CD4-positive, alpha-beta T cell treated with Interleukin-15 for 4 hours (primary cell): ENCODE measurements at regions not wholly inside any gene's neighbourhood (a gene's known extent, or its start where the extent isn't known, plus 50 kb on each side); places are given as distances from the start of the nearest gene placed in this dataset.

Experiments
- DNase-seq: peaks from one replicate; pipeline ENCODE4 v3.0.0-alpha.2; 2020; ENCODE audit warnings: low spot score

DNA sequence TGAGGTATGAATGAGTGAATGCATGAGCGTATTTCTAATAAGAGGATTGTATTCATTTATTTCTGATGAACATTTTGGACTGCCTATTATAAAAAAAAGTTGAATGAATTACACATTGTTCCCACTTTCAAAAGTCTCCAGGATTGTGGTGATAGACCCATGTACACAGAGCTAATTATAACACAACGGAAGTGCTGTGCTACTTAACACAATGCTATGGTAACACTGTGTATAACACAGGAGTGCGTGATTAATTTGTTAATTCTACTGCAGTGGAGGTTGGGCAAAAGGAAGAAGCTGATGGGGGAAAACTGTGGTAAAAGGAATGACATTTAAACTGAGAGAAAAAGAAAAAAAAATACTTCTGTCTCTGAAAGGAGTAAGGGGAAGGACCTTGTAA, 147.8 kb upstream of the MEF2C start:
- DNase-seq = no peak

DNA sequence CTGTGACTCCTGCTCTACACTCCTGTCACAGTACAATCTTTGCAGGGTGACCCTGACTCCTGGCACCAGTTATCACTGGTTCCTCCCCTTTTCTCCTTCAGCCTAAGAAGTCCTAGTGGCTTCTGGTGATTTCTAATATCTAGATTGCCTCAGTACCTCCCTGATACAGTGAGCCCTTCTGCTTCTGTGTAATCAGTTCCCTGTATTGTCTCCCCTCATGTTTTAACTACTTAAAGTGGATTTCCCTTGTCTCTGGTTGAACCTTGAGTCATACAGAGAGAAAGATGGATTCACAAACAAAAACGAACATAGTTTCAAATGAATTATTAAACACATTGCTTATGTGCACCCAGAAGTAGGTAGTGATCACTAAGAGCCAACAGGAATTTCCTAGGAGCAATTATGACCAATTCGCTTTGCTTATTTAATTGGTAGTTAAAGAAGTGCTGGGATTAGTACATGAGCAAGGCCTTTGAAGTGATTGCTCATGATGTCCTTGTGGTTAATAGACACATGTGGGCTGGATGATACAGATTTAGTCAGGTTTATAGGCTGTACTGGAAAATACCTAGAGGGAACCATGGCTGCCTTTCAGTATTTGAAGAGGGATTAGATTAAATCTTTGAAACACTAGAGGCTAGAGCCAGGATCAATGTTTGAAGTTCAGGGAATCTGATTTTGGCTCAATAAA, 145.8 kb upstream of the MEF2C start:
- no peak for DNase-seq

GRCh38 chr5:89024045-89024444, 141.1 kb upstream of the MEF2C start:
- no peak for DNase-seq

GRCh38 chr5:89020926-89021610, 138.1 kb upstream of the MEF2C start:
- DNase-seq = no peak

DNA sequence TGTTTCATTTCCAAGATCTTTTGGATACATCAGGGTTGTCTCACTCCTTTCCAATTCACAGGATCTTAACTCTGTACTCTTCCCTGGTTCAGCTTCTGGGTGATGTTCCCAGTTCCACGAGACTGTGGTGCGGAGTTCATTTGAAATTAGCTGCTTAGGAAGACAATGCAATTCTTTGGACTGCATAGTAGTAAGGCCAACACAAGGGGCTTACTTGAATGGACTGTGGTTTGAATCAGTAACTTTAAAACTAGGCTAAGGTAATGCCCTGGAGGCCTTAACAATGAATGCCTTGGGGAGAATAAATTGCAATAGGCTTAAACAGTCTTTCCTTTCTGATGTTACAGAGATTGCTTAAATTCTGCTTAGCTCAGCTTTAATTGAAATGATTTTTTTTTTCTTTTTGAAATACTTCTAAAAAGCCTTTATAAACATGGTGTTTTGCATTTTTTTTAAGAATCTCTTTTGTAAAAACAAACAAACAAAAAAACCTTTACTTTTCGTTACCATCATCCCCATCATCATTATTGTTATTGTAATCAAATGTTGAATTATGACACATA, 133.8 kb upstream of the MEF2C start:
- DNase-seq = no peak

DNA sequence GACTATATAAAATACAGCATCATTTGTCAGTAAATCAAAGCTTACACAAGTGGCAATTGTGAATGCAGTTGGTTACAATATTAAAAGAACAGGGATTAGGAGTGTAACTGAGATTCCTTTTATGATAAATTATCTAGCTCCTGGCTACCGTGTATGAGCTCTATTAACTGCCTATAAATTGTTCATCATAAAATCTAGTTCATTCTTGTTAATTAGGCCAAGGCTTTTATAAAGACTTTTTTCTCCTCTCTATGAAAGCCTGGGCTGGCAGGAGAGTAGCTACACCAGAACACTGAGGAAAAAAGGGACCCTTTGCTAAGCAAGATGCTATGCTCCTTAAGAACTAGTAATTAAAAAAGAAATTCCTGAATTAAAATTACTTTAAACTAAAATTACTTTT, 132.4 kb upstream of the MEF2C start:
- DNase-seq = no peak

DNA sequence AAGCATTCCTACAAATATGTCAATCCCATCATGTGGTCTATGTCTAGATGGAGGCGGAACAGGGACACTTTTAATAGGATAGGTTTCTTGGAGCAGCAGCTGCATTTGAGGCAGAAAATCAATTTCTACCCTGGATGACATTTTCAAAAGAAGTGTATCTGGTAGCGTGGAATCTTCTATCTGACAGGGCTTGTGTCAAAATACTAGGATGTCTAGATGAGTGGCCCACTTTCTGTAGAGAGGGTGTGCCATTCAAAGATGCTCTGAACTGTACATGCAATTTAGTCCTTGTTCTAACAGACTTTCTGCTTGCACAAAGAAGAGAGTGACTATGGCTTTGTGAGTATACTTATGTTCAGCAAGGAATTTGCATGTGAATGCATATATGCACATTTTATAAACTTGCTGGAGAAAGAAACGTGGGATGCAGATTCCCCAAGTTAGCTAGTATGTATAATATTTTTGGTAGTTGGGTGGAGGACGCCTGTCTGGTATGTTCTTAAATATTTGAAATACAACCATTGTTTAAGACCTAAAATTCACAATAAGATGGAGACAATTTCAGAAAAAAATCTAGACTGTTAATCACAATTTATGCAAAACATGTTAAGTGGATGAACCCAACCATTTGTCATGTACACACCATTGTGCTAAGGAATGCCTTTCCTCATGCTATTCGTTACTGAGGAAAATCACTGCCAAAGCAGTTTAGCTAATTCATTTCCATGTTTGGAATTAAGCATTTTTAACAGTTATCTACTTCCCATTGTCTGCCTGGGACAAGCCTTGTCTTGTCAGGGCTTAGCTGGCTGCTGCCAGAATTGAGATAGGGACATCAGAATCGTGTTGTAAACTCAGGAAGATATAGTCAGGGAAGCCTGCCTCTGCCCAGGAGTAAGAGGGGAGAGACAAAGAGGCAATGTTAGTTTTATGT, 129.1 kb upstream of the MEF2C start:
- DNase-seq = no peak

DNA sequence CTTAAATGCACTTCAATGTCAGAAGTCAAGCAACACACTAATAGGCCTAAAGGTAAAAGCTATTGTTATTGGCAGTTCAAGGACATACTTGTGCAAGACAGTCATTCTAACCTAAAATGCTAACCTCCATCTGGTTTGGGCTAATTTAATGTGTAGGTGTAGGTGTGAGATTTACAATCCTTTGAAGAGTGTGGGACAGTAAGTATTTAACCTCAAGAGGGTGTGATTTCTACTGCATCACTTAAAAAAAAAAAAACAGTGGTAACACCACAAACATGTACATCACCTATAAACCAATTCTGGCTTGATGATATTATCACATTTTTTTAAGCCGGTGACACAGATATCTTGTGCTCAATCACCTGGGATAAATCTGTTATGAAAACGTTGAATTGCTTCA, 127.5 kb upstream of the MEF2C start:
- no peak for DNase-seq

- DNase-seq = no peak
Observed at GRCh38 chr5:89008291-89008690, 125.3 kb upstream of the MEF2C start.

DNA sequence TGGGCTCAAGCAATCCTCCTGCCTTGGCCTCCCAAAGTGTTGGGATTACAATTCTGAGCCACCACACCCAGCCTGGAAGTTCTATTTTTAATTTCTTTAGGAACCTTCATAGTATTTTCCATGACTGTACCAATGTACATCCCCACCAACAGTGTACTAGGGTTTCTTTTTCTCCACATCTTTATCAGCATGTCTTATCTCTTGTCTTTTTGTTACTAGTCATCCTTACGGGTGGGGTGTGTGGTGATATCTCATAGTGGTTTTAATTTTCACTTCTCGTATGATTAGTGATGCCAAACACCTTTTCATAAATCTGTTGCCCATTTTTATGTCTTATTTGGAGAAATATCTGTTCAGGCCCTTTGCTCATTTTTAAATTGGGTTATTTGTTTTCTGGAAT, 123.0 kb upstream of the MEF2C start:
- no peak for DNase-seq

DNA sequence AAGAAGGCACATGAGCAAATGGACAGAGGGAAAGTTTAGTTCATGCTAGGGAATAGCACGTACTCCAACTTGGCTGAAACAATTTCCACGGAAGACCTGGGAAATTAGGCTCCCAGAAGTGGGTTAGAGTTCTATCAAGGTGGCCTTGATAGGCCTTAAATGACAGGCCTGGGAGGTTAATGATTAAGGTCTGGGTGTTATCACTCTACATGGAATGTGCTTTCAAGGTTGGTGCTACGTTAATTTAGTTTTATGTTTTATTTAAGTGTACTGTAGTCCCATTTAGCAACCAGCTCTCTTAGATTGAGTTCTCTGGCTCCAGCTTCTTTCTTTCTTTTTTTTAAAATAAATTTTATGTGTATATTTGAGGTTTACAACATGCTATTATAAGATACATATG, 121.4 kb upstream of the MEF2C start:
- no peak for DNase-seq

DNA sequence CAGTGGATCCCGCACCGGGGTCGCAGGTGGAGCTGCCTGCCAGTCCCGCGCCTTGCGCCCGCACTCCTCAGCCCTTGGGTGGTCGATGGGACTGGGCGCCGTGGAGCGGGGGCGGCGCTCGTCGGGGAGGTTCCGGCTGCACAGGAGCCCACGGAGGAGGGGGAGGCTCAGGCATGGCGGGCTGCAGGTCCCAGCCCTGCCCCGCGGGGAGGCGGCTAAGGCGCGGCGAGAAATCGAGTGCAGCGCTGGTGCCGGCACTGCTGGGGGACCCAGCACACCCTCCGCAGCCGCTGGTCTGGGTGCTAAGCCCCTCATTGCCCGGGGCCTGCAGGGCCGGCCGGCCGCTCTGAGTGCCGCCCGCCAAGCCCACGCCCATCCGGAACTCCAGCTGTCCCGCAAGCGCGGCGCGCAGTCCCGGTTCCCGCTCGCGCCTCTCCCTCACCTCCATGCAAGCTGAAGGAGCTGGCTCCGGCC, 120.6 kb upstream of the MEF2C start:
- DNase-seq = no peak

- no peak for DNase-seq
Observed at GRCh38 chr5:88999853-89000252, 116.9 kb upstream of the MEF2C start.

- no peak for DNase-seq
Observed at GRCh38 chr5:88997937-88998336, 115.0 kb upstream of the MEF2C start.

DNA sequence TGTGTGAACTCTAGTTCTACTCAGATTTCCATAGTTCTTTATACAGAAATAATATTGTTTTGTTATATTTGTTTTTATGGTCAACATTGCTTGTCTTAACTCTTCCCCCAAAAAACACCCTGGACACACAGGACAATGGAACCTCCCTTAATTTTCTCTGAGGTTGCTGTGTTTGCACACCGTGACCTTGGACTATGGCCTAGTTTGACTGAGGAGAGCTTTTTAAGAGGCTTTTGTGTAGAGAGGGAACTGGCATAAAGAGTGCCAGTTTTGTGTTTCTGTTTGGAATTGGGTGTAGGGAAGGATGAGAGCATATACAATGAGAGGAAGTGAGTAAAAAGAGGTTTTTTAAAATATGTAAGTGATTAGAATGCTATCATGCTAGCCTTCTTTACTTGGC, 101.1 kb upstream of the MEF2C start:
- DNase-seq = no peak

- no peak for DNase-seq
Observed at GRCh38 chr5:88979726-88980125, 96.7 kb upstream of the MEF2C start.

GRCh38 chr5:88979244-88979643, 96.3 kb upstream of the MEF2C start:
- no peak for DNase-seq

DNA sequence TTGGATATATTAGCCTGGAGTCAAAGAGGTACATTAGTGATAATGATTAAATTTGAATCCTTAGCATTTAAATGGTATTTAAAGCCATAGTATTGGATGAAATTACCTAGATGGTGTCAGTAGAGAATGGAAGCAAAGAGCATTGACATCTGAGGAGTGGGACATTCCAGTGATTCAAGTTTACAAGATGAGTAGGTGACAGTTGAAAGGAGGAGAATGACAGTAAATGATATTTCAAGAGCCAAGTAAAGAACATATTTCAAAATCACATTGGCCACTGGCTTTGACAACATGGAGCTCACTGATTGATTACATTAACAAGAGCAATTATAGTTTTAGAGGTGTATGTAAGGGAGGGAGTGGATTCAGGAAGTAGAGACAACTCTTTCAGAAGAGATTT, 93.9 kb upstream of the MEF2C start:
- DNase-seq = no peak

GRCh38 chr5:88967633-88968585, 84.9 kb upstream of the MEF2C start:
- DNase-seq = no peak

GRCh38 chr5:88964831-88965230, 81.8 kb upstream of the MEF2C start:
- no peak for DNase-seq

DNA sequence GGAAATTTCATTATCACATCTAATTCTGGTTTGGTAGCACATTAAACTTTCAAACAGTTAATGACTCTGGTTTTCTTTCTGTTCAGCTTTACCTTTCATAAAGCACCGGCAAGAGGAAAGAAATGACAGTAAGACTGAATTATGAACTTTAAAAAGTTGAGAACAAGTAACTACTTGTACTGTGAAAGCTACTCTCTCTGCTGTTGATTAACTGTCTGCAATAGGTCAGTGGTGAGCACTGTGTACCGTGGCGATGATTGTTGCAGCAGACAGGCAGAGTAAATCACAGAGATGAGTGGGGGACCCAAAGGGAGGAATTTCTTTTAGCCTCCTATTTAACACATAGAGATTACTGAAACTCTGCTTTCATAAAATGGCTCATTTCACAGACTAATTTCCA, 74.0 kb upstream of the MEF2C start:
- DNase-seq = no peak
